AG10803 (cell line): ENCODE measurements at regions not wholly inside any gene's neighbourhood (a gene's known extent, or its start where the extent isn't known, plus 50 kb on each side); places are given as distances from the start of the nearest gene placed in this dataset.

Experiments
- DNase-seq: peaks from one replicate; pipeline ENCODE4 v3.0.0; 2010; ENCODE audit warnings: low read depth
- H3K4me3 ChIP-seq: 2 replicates; pipeline ENCODE4 v1.5.1; 2011; ENCODE audit warnings: mild to moderate bottlenecking, low read length, control low read depth
- CTCF ChIP-seq: conservative IDR thresholded peaks from 2 replicates; pipeline ENCODE4 v1.5.1; 2011; ENCODE audit warnings: mild to moderate bottlenecking, low read length, control low read depth, inconsistent platforms

GRCh38 chr19:33982706-33983105 is 186.0 kb downstream of the KCTD15 start:
- no peak for DNase-seq
- no peak for TF ChIP-seq CTCF
- no peak overlapping the region for H3K4me3 ChIP-seq

DNA sequence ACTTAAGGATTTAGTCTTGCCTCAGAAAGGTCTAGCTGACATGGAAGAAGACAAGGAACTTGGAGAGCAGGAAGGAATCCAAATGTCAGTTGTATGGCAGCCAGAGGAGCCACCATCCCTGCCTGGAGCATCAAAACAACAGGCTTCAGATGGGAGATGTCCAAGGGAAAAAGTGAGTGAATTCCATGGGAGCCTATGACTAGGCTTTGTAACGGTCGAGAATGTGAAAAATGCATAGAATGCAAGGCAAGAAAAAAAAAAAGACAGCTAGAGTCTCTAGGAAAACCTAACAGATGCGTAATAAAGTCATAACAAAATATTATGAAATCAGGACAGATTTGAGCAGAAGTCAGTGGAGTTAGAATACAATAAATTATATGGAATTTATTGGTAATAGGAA is 183.7 kb upstream of the LSM14A start:
- no peak for TF ChIP-seq CTCF
- DNase-seq: peak; percentile 37
- no peak overlapping the region for H3K4me3 ChIP-seq

DNA sequence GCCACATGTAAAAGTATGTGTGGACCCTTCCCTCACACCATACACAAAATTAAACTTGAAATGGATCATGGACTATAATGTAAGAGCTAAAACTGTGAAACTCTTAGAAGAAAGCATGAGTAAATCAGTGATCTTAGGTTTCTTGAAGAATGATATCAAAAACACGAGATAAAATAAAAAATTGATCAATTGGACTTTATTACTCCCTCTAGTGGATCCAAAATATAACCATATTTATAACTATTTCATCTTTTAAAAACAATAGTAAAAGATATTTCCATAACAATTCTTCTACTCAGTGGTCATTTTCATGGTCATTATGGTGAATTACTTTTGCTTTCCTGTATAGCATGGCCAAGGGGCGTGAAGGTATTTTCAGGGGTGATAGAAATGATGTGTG is 174.6 kb upstream of the LSM14A start:
- H3K4me3 ChIP-seq: no peak overlapping the region
- peak; percentile 28 for TF ChIP-seq CTCF
- DNase-seq: no peak

- H3K4me3 ChIP-seq: no peak overlapping the region
- no peak for TF ChIP-seq CTCF
- no peak for DNase-seq
Observed at GRCh38 chr19:33998302-33998701, 174.0 kb upstream of the LSM14A start.

DNA sequence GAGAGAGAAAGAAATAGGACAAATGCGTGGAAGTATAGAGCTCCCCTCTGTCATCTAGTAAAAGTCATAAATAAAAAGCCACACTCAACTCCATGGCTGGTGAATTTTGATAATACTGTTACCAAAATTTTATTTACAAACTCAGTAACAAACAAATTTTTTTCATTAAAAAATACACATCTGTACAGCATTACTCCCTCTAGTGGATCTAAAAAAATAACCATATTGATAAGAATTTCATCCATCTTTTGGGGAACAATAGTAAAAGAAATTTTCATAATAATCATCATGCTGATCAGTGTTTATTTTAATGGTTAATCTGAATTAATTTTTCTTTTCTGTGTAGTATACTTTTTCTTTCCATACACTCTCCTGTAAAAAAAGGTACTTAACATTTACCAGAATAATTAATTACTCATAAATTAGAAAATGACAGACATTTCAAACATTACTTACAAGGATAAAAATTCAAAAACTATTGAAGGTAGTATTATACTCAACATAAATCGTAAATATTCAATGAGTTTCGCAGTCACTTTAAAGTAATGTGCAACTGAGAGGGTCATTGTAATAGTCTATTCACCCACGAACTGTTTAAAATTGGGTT is 173.5 kb upstream of the LSM14A start:
- TF ChIP-seq CTCF: peak; percentile 60
- H3K4me3 ChIP-seq: no peak overlapping the region
- peak; percentile 4 for DNase-seq

- DNase-seq: no peak
Observed at GRCh38 chr19:34017024-34017423, 155.3 kb upstream of the LSM14A start.

More at GRCh38 chr19:34017024-34017423, 155.3 kb upstream of the LSM14A start:
- no peak for TF ChIP-seq CTCF
- H3K4me3 ChIP-seq: no peak overlapping the region
